IMR-90 (cell line): ENCODE measurements at regions not wholly inside any gene's neighbourhood (a gene's known extent, or its start where the extent isn't known, plus 50 kb on each side); places are given as distances from the start of the nearest gene placed in this dataset.

ENCODE experiments used
- ATAC-seq: fragments of 200-7000 bp; cut with Tn5 transposase; 2 replicates; pipeline ENCODE4 v1.9.1; 2020; ENCODE audit warnings: low read depth, mild to moderate bottlenecking, moderate library complexity
- BruUV-seq: library from RNA; stranded (reverse); fragments of 400-500 nt; replicated peaks from 2 replicates; lab custom pipeline; 2021; lab: Mats Ljungman, UMichigan
- CTCF ChIA-PET: fragments of 300-600 bp; formaldehyde crosslinking; extraction: SDS; loops from one replicate; lab custom pipeline; 2021; ENCODE audit warnings: antibody characterized with exemption; lab: Yijun Ruan, JAX
- POLR2A ChIA-PET: fragments of 300-600 bp; sonication (Branson Sonifier 250); formaldehyde crosslinking; loops from one replicate; lab custom pipeline; 2022; ENCODE audit warnings: antibody characterized with exemption; ENCODE audit not compliant: unreplicated experiment; lab: Charles Lee
- DNase-seq: peaks from one replicate; pipeline ENCODE4 v3.0.0; 2013
- H2AFZ ChIP-seq: replicated peaks from 2 replicates; pipeline ENCODE3; 2013; ENCODE audit warnings: low read length, mild to moderate bottlenecking; ENCODE audit not compliant: poor library complexity
- H2AK5ac ChIP-seq: 2 replicates; pipeline ENCODE4 v1.6.1; 2013; ENCODE audit warnings: low read depth, low read length, inconsistent platforms
- H2AK9ac ChIP-seq: replicated peaks from 2 replicates; pipeline ENCODE3; 2013; ENCODE audit warnings: mild to moderate bottlenecking, low read depth, low read length, moderate library complexity; ENCODE audit not compliant: poor library complexity
- H2BK120ac ChIP-seq: 2 replicates; pipeline ENCODE4 v1.6.1; 2013; ENCODE audit warnings: low read depth, low read length, inconsistent platforms
- H2BK15ac ChIP-seq: 3 replicates; pipeline ENCODE4 v1.6.1; 2013; ENCODE audit warnings: low read depth, low read length, inconsistent platforms
- H2BK20ac ChIP-seq: 2 replicates; pipeline ENCODE4 v1.6.1; 2013; ENCODE audit warnings: low read depth, mild to moderate bottlenecking, inconsistent platforms, low read length, moderate library complexity
- H2BK5ac ChIP-seq: 2 replicates; pipeline ENCODE4 v1.6.1; 2013; ENCODE audit warnings: mild to moderate bottlenecking, low read depth, low read length, inconsistent platforms; ENCODE audit not compliant: poor library complexity, severe bottlenecking
- H3K14ac ChIP-seq: replicated peaks from 2 replicates; pipeline ENCODE4 v1.6.1; 2013; ENCODE audit warnings: low read depth, low read length, inconsistent platforms
- H3K18ac ChIP-seq: 2 replicates; pipeline ENCODE4 v1.6.1; 2013; ENCODE audit warnings: low read depth, low read length, control low read depth
- H3K23ac ChIP-seq: 2 replicates; pipeline ENCODE4 v1.6.1; 2013; ENCODE audit warnings: low read depth, low read length, inconsistent platforms
- H3K27ac ChIP-seq: 2 replicates; pipeline ENCODE4 v1.5.1; 2013; ENCODE audit warnings: mild to moderate bottlenecking, control low read depth, low read length; ENCODE audit not compliant: insufficient read depth
- H3K27me3 ChIP-seq: 2 replicates; pipeline ENCODE4 v1.6.1; 2013; ENCODE audit warnings: low read length; ENCODE audit not compliant: control insufficient read depth, insufficient read depth
- H3K36me3 ChIP-seq: 2 replicates; pipeline ENCODE4 v1.6.1; 2013; ENCODE audit warnings: low read length, mixed read lengths; ENCODE audit not compliant: control insufficient read depth, insufficient read depth
- H3K4ac ChIP-seq: 2 replicates; pipeline ENCODE4 v1.6.1; 2013; ENCODE audit warnings: low read depth, low read length, inconsistent platforms
- H3K4me1 ChIP-seq: 2 replicates; pipeline ENCODE4 v1.6.1; 2013; ENCODE audit warnings: low read length, mixed read lengths; ENCODE audit not compliant: control insufficient read depth, insufficient read depth
- H3K4me2 ChIP-seq: 2 replicates; pipeline ENCODE4 v1.6.1; 2013; ENCODE audit warnings: low read depth, mild to moderate bottlenecking, control low read depth, low read length, moderate library complexity
- H3K4me3 ChIP-seq: 2 replicates; pipeline ENCODE4 v1.5.1; 2013; ENCODE audit warnings: low read depth, mild to moderate bottlenecking, control low read depth, low read length, moderate library complexity; ENCODE audit not compliant: insufficient read depth
- H3K56ac ChIP-seq: 2 replicates; pipeline ENCODE4 v1.6.1; 2013; ENCODE audit warnings: low read length, inconsistent platforms; ENCODE audit not compliant: insufficient read depth; ENCODE audit errors: extremely low read depth
- H3K79me1 ChIP-seq, 2 experiments: 2 replicates each; pipeline ENCODE4 v1.6.1; 2013; ENCODE audit warnings: low read length in 2 of 2, inconsistent platforms in 1 of 2, low read depth in 1 of 2
- H3K9ac ChIP-seq: 2 replicates; pipeline ENCODE4 v1.6.1; 2013; ENCODE audit warnings: low read depth, low read length, control low read depth
- H3K9me1 ChIP-seq: 2 replicates; pipeline ENCODE4 v1.6.1; 2013; ENCODE audit warnings: low read length, inconsistent platforms; ENCODE audit not compliant: insufficient read depth
- H3K9me3 ChIP-seq: 2 replicates; pipeline ENCODE4 v1.6.1; 2013; ENCODE audit warnings: low read length; ENCODE audit not compliant: control insufficient read depth, insufficient read depth
- H4K20me1 ChIP-seq: 2 replicates; pipeline ENCODE4 v1.6.1; 2013; ENCODE audit warnings: low read length, inconsistent platforms; ENCODE audit not compliant: insufficient read depth
- H4K5ac ChIP-seq: 2 replicates; pipeline ENCODE4 v1.6.1; 2013; ENCODE audit warnings: mild to moderate bottlenecking, low read depth, low read length, control low read depth
- H4K8ac ChIP-seq, 2 experiments: 2 replicates each; pipeline ENCODE4 v1.6.1; 2013; ENCODE audit warnings: low read depth in 2 of 2, low read length in 2 of 2, control low read depth in 1 of 2, inconsistent platforms in 1 of 2
- H4K91ac ChIP-seq: 2 replicates; pipeline ENCODE4 v1.6.1; 2013; ENCODE audit warnings: low read depth, low read length, inconsistent platforms; ENCODE audit not compliant: insufficient read depth
- CEBPB ChIP-seq: IDR thresholded peaks from 2 replicates; pipeline ENCODE4 v1.6.1; 2012; ENCODE audit warnings: low read depth, low read length, improper control_type of control experiment
- FOS ChIP-seq: fragments of 150-350 bp; IDR thresholded peaks from 2 replicates; pipeline ENCODE4 v1.6.1; 2016; ENCODE audit warnings: low read depth, low read length
- MAFK ChIP-seq: IDR thresholded peaks from 2 replicates; pipeline ENCODE4 v1.6.1; 2012; ENCODE audit warnings: low read depth, low read length, improper control_type of control experiment
- MXI1 ChIP-seq: IDR thresholded peaks from 2 replicates; pipeline ENCODE4 v1.6.1; 2012; ENCODE audit warnings: low read depth, mild to moderate bottlenecking, low read length, moderate library complexity, borderline replicate concordance
- NFE2L2 ChIP-seq: fragments of 150-350 bp; IDR thresholded peaks from 2 replicates; pipeline ENCODE4 v1.6.1; 2016; ENCODE audit warnings: low read depth, mild to moderate bottlenecking, low read length
- RAD21 ChIP-seq: IDR thresholded peaks from 2 replicates; pipeline ENCODE4 v1.6.1; 2012; ENCODE audit warnings: low read length, improper control_type of control experiment
- RFX5 ChIP-seq: IDR thresholded peaks from 2 replicates; pipeline ENCODE4 v1.8.0; 2012; ENCODE audit warnings: low read depth, mild to moderate bottlenecking, low read length, moderate library complexity
- WGBS, 2 experiments: methylation state at CpG; one replicate each; pipeline versions ENCODE4 v1.1.5 to v1.1.7; 2013; ENCODE audit warnings: missing lambda C conversion rate in 2 of 2; ENCODE audit not compliant: insufficient read length in 1 of 2; ENCODE audit errors: extremely low coverage in 2 of 2; 5-methylcytosine and 5-hydroxymethylcytosine counted together
- dilution Hi-C: fragments of 300-500 bp; cut with HindIII; formaldehyde crosslinking; loops from one replicate; pipeline ENCODE4 v1.14.3; 2018; ENCODE audit warnings: low sequenced_read_pairs; ENCODE audit not compliant: unreplicated experiment
- in situ Hi-C: fragments of 300-500 bp; cut with MboI; formaldehyde crosslinking; loops from 3 replicates; pipeline ENCODE4 v1.14.3; 2019; ENCODE audit warnings: low sequenced_read_pairs, inconsistent platforms, mixed read lengths
- intact Hi-C: fragments of 100-400 bp; cut with micrococcal nuclease; formaldehyde crosslinking; loops from 2 replicates; pipeline ENCODE4 v1.10.0; 2022
- TF ChIP-seq, protein P1 (sequence below): fragments of 150-350 bp; IDR thresholded peaks from 2 replicates; pipeline ENCODE4 v1.6.1; 2016; ENCODE audit warnings: low read depth, mild to moderate bottlenecking, low read length, moderate library complexity, borderline replicate concordance
- TF ChIP-seq, protein P2 (sequence below): conservative IDR thresholded peaks from 2 replicates; pipeline ENCODE4 v1.5.1; 2012; ENCODE audit warnings: mild to moderate bottlenecking, low read depth, low read length, improper control_type of control experiment

DNA sequence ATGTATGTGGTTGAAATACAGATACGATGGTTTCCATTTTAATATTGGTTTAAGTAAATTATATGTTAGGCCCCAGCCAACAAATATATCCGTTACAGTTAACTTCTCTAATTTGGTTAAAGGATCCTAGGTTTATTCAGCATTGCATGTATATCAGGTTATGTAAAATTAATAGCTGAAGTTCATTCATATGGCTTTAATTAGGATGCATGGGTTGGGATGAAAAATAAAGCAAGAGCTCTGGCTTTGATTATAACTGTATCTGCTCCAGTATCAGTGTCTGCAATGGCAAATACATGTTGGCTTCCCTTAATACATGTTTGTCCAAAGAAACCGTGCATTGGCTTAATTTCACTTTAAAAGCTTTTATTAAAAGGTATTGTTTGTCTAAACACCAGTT is 435.7 kb upstream of the SETBP1 start:
- no peaks in the 10 kb centered on the region for H3K27me3 ChIP-seq
- no TSS peak for BruUV-seq
- POLR2A ChIA-PET = no interaction called here
- in situ Hi-C loops = no loop called here
- H4K20me1 ChIP-seq = no peaks in the 10 kb centered on the region
- no peak overlapping the region for H4K5ac ChIP-seq
- H3K4me1 ChIP-seq = no peaks in the 10 kb centered on the region
- no peak overlapping the region for H2BK120ac ChIP-seq
- H4K91ac ChIP-seq = no peak overlapping the region
- no peak overlapping the region for H3K4me2 ChIP-seq
- no peak overlapping the region for H2AK9ac ChIP-seq
- intact Hi-C loops = no loop called here
- no peak overlapping the region for H2BK15ac ChIP-seq
- H3K9me3 ChIP-seq = no peaks in the 10 kb centered on the region
- H2BK20ac ChIP-seq = no peak overlapping the region
- H4K8ac ChIP-seq = no peak overlapping the region
- no peak overlapping the region for H2BK5ac ChIP-seq
- no peak overlapping the region for H3K56ac ChIP-seq
- no peak overlapping the region for H2AK5ac ChIP-seq
- no peak overlapping the region for H3K9ac ChIP-seq
- no peak overlapping the region for H3K4ac ChIP-seq
- CTCF ChIA-PET = no interaction called here
- dilution Hi-C loops = no loop called here
- H3K36me3 ChIP-seq = no peaks in the 10 kb centered on the region
- H2AFZ ChIP-seq = no peak overlapping the region
- H3K79me1 ChIP-seq = no peaks in the 10 kb centered on the region
- no peaks in the 10 kb centered on the region for H3K9me1 ChIP-seq
- no CpG with 5 or more reads among the region's 3 CpGs for WGBS, 2 experiments
- no peak overlapping the region for H3K4me3 ChIP-seq
- no peak overlapping the region for H3K23ac ChIP-seq
- H3K14ac ChIP-seq = no peak overlapping the region
- ATAC-seq (no peak), DNase-seq (no peak)
- TF ChIP-seq NFE2L2 = no peak
- TF ChIP-seq, protein P1, sequence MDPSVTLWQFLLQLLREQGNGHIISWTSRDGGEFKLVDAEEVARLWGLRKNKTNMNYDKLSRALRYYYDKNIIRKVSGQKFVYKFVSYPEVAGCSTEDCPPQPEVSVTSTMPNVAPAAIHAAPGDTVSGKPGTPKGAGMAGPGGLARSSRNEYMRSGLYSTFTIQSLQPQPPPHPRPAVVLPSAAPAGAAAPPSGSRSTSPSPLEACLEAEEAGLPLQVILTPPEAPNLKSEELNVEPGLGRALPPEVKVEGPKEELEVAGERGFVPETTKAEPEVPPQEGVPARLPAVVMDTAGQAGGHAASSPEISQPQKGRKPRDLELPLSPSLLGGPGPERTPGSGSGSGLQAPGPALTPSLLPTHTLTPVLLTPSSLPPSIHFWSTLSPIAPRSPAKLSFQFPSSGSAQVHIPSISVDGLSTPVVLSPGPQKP = no peak
- no peak for TF ChIP-seq RFX5
- TF ChIP-seq, protein P2, sequence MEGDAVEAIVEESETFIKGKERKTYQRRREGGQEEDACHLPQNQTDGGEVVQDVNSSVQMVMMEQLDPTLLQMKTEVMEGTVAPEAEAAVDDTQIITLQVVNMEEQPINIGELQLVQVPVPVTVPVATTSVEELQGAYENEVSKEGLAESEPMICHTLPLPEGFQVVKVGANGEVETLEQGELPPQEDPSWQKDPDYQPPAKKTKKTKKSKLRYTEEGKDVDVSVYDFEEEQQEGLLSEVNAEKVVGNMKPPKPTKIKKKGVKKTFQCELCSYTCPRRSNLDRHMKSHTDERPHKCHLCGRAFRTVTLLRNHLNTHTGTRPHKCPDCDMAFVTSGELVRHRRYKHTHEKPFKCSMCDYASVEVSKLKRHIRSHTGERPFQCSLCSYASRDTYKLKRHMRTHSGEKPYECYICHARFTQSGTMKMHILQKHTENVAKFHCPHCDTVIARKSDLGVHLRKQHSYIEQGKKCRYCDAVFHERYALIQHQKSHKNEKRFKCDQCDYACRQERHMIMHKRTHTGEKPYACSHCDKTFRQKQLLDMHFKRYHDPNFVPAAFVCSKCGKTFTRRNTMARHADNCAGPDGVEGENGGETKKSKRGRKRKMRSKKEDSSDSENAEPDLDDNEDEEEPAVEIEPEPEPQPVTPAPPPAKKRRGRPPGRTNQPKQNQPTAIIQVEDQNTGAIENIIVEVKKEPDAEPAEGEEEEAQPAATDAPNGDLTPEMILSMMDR = no peak
- TF ChIP-seq MXI1 = no peak
- TF ChIP-seq RAD21 = no peak
- no peak for TF ChIP-seq CEBPB
- no peak for TF ChIP-seq FOS
- no peak for TF ChIP-seq MAFK
- H3K18ac ChIP-seq = no peak overlapping the region
- no peak overlapping the region for H3K27ac ChIP-seq
